ENCODE measurements at regions not wholly inside any gene's neighbourhood (a gene's known extent, or its start where the extent isn't known, plus 50 kb on each side); places are given as distances from the start of the nearest gene placed in this dataset.

- no peak overlapping the region for H3K27ac Mint-ChIP-seq (ENCODE audit: unreplicated experiment)
- peaks cover under 1% of the 10 kb centered on the region for H3K4me1 Mint-ChIP-seq (ENCODE audit: low read depth, unreplicated experiment)
- peaks cover 12% of the 10 kb centered on the region for H3K36me3 Mint-ChIP-seq (ENCODE audit: unreplicated experiment)
- no peak overlapping the region for H3K4me3 Mint-ChIP-seq (ENCODE audit: unreplicated experiment)
- peaks cover 8% of the 10 kb centered on the region for H3K9me3 Mint-ChIP-seq (ENCODE audit: unreplicated experiment)
- DNase-seq = no peak
- peaks cover 8% of the 10 kb centered on the region for H3K27me3 Mint-ChIP-seq (ENCODE audit: unreplicated experiment)
- no peak for TF ChIP-seq CTCF (IDR thresholded peaks at IDR 0.05; ENCODE audit: partially characterized antibody, unreplicated experiment)
Observed at GRCh38 chr10:10779511-10779910, 238.2 kb upstream of the CELF2 start.

- no peak for TF ChIP-seq CTCF (IDR thresholded peaks at IDR 0.05; ENCODE audit: partially characterized antibody, unreplicated experiment)
- Mint-ChIP-seq H3K36me3 (ENCODE audit: unreplicated experiment) (peaks cover 12% of the 10 kb centered on the region), H3K9me3 (ENCODE audit: unreplicated experiment) (peaks cover 8% of the 10 kb centered on the region), H3K4me3 (ENCODE audit: unreplicated experiment) (no peak overlapping the region), H3K27me3 (ENCODE audit: unreplicated experiment) (peaks cover 8% of the 10 kb centered on the region), H3K27ac (ENCODE audit: unreplicated experiment) (no peak overlapping the region), H3K4me1 (ENCODE audit: low read depth, unreplicated experiment) (no peaks in the 10 kb centered on the region)
- DNase-seq = no peak
Observed at GRCh38 chr10:10780746-10781145, 236.9 kb upstream of the CELF2 start.

- Mint-ChIP-seq H3K27me3 (ENCODE audit: unreplicated experiment) (peaks cover 2% of the 10 kb centered on the region), H3K4me3 (ENCODE audit: unreplicated experiment) (no peak overlapping the region), H3K27ac (ENCODE audit: unreplicated experiment) (no peak overlapping the region), H3K9me3 (ENCODE audit: unreplicated experiment) (peaks cover 2% of the 10 kb centered on the region), H3K4me1 (ENCODE audit: low read depth, unreplicated experiment) (no peaks in the 10 kb centered on the region), H3K36me3 (ENCODE audit: unreplicated experiment) (peaks cover 4% of the 10 kb centered on the region)
- no peak for TF ChIP-seq CTCF (IDR thresholded peaks at IDR 0.05; ENCODE audit: partially characterized antibody, unreplicated experiment)
- no peak for DNase-seq
Observed at GRCh38 chr10:10782603-10783002, 235.1 kb upstream of the CELF2 start.

- no peak overlapping the region for H3K27ac Mint-ChIP-seq (ENCODE audit: unreplicated experiment)
- no peak overlapping the region for H3K4me3 Mint-ChIP-seq (ENCODE audit: unreplicated experiment)
- no peaks in the 10 kb centered on the region for H3K4me1 Mint-ChIP-seq (ENCODE audit: low read depth, unreplicated experiment)
- TF ChIP-seq CTCF (IDR thresholded peaks at IDR 0.05; ENCODE audit: partially characterized antibody, unreplicated experiment) = no peak
- no peaks in the 10 kb centered on the region for H3K27me3 Mint-ChIP-seq (ENCODE audit: unreplicated experiment)
- no peaks in the 10 kb centered on the region for H3K9me3 Mint-ChIP-seq (ENCODE audit: unreplicated experiment)
- no peak for DNase-seq
- no peaks in the 10 kb centered on the region for H3K36me3 Mint-ChIP-seq (ENCODE audit: unreplicated experiment)
Observed at GRCh38 chr10:10785627-10786026, 232.0 kb upstream of the CELF2 start.

- Mint-ChIP-seq H3K27ac (ENCODE audit: unreplicated experiment) (no peak overlapping the region), H3K27me3 (ENCODE audit: unreplicated experiment) (no peaks in the 10 kb centered on the region), H3K4me3 (ENCODE audit: unreplicated experiment) (no peak overlapping the region), H3K36me3 (ENCODE audit: unreplicated experiment) (no peaks in the 10 kb centered on the region), H3K4me1 (ENCODE audit: low read depth, unreplicated experiment) (no peaks in the 10 kb centered on the region), H3K9me3 (ENCODE audit: unreplicated experiment) (no peaks in the 10 kb centered on the region)
- no peak for TF ChIP-seq CTCF (IDR thresholded peaks at IDR 0.05; ENCODE audit: partially characterized antibody, unreplicated experiment)
- DNase-seq = no peak
Observed at GRCh38 chr10:10786109-10787090, 231.3 kb upstream of the CELF2 start.
